ENCODE measurements at regions not wholly inside any gene's neighbourhood (a gene's known extent, or its start where the extent isn't known, plus 50 kb on each side); places are given as distances from the start of the nearest gene placed in this dataset.

GRCh38 chr6:15061908-15062515, 183.9 kb upstream of the JARID2 start:
- Histone ChIP-seq H2AFZ (ENCODE audit: low read length) (no peak overlapping the region), H3K27ac (ENCODE audit: low read depth, low read length, poor library complexity, severe bottlenecking) (no peak overlapping the region), H3K36me3 (ENCODE audit: insufficient read depth, low read length) (no peaks in the 10 kb centered on the region), H3K4me2 (ENCODE audit: low read length) (no peak overlapping the region), H3K9me3 (ENCODE audit: low read length) (no peaks in the 10 kb centered on the region), H3K79me2 (ENCODE audit: insufficient read depth, low read depth, low read length) (no peaks in the 10 kb centered on the region), H4K20me1 (ENCODE audit: insufficient read depth, low read length) (no peaks in the 10 kb centered on the region), H3K4me1 (ENCODE audit: insufficient read depth, low read length, poor library complexity, severe bottlenecking) (no peaks in the 10 kb centered on the region), H3K9me2 (ENCODE audit: insufficient read depth, low read length) (no peaks in the 10 kb centered on the region), H3K4me3 (ENCODE audit: low read depth, low read length, poor library complexity, severe bottlenecking) (no peak overlapping the region)
- TF ChIP-seq CTCF (conservative IDR thresholded peaks at IDR 0.05; ENCODE audit: low read length), result no peak
- no peak for TF ChIP-seq EZH2phosphoT487 (IDR thresholded peaks at IDR 0.05; ENCODE audit: borderline replicate concordance, low read depth, low read length)
- CTCF ChIA-PET (ENCODE audit: unreplicated experiment), result no interaction called here
- no peak for DNase-seq (ENCODE audit: low spot score)
- BruUV-seq (replicated peaks), result no TSS peak
- POLR2A ChIA-PET, result interaction anchor here (0.7 kb wide), 1 partner anchor 1280 kb away, joined by 3 read pairs; no protein-coding TSS in a partner anchor
- intact Hi-C loops (cut with micrococcal nuclease; ENCODE audit: unreplicated experiment), result no loop called here

GRCh38 chr6:15062516-15063252, 183.2 kb upstream of the JARID2 start:
- TF ChIP-seq CTCF (conservative IDR thresholded peaks at IDR 0.05; ENCODE audit: low read length) (no peak), EZH2phosphoT487 (IDR thresholded peaks at IDR 0.05; ENCODE audit: borderline replicate concordance, low read depth, low read length) (no peak)
- BruUV-seq (replicated peaks), result no TSS peak
- ChIA-PET POLR2A (interaction anchor here (1.0 kb wide), 1 partner anchor 12 kb away, joined by 3 read pairs; no protein-coding TSS in a partner anchor), CTCF (ENCODE audit: unreplicated experiment) (no interaction called here)
- H2AFZ ChIP-seq (ENCODE audit: low read length), result no peak overlapping the region
- no peaks in the 10 kb centered on the region for H3K9me2 ChIP-seq (ENCODE audit: insufficient read depth, low read length)
- DNase-seq (ENCODE audit: low spot score), result no peak
- no peaks in the 10 kb centered on the region for H3K36me3 ChIP-seq (ENCODE audit: insufficient read depth, low read length)
- H3K9me3 ChIP-seq (ENCODE audit: low read length), result no peaks in the 10 kb centered on the region
- no peak overlapping the region for H3K4me3 ChIP-seq (ENCODE audit: low read depth, low read length, poor library complexity, severe bottlenecking)
- no peaks in the 10 kb centered on the region for H3K79me2 ChIP-seq (ENCODE audit: insufficient read depth, low read depth, low read length)
- H3K4me1 ChIP-seq (ENCODE audit: insufficient read depth, low read length, poor library complexity, severe bottlenecking), result no peaks in the 10 kb centered on the region
- no peak overlapping the region for H3K4me2 ChIP-seq (ENCODE audit: low read length)
- H4K20me1 ChIP-seq (ENCODE audit: insufficient read depth, low read length), result no peaks in the 10 kb centered on the region
- intact Hi-C loops (cut with micrococcal nuclease; ENCODE audit: unreplicated experiment), result no loop called here
- no peak overlapping the region for H3K27ac ChIP-seq (ENCODE audit: low read depth, low read length, poor library complexity, severe bottlenecking)
